ENCODE measurements at regions not wholly inside any gene's neighbourhood (a gene's known extent, or its start where the extent isn't known, plus 50 kb on each side); places are given as distances from the start of the nearest gene placed in this dataset.

DNA sequence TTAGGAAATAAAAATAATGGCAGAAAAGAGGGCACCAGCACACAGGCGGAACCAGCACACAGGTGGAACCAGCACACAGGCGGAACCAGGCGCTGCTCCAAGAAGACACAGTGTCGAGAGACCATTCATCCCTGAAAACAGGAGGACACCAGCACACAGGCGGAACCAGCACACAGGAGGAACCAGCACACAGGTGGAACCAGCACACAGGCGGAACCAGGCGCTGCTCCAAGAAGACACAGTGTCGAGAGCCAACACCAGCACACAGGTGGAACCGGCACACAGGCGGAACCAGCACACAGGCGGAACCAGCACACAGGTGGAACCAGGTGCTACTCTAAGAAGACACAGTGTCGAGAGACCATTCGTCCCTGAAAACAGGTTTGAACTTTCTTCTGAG, 115.5 kb upstream of the TMEM18 start:
- DNase-seq (ENCODE audit: low read depth) = no peak
- H3K4me3 ChIP-seq (ENCODE audit: control insufficient read depth, low read depth, low read length) = no peak overlapping the region
- TF ChIP-seq, protein P1, sequence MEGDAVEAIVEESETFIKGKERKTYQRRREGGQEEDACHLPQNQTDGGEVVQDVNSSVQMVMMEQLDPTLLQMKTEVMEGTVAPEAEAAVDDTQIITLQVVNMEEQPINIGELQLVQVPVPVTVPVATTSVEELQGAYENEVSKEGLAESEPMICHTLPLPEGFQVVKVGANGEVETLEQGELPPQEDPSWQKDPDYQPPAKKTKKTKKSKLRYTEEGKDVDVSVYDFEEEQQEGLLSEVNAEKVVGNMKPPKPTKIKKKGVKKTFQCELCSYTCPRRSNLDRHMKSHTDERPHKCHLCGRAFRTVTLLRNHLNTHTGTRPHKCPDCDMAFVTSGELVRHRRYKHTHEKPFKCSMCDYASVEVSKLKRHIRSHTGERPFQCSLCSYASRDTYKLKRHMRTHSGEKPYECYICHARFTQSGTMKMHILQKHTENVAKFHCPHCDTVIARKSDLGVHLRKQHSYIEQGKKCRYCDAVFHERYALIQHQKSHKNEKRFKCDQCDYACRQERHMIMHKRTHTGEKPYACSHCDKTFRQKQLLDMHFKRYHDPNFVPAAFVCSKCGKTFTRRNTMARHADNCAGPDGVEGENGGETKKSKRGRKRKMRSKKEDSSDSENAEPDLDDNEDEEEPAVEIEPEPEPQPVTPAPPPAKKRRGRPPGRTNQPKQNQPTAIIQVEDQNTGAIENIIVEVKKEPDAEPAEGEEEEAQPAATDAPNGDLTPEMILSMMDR (IDR thresholded peaks at IDR 0.05; ENCODE audit: control insufficient read depth, insufficient read depth, low read depth, low read length, missing control alignments) = no peak

DNA sequence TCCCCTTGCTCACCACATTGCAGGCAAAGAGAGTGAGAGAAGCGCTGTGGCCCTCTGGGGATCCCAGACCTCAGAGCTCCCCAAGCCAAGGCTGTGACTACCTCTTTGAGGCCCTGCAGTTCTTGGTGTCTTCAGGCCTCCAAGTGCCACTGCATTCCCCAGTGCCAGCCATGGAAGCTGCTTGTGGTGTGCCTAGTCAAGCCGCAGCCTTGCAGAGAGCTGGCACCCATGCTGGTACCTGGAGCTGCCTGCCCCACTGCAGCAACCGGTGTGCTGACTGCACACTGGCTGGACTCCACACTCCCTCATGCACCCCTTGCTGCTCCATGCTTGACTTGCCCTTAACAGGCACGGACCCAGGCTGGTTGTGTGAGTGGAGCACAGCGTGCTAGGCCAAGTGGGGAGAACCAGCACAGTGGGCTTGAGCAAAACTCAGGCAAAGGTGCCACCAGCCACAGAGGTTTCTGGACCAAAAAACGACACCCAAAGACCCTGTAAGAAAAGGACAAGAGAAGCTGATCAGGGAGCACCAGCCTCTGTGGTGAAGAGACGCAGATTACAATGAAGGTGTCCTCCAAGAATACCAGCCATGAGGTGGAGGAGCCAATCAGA, 113.5 kb upstream of the TMEM18 start:
- no peak for DNase-seq (ENCODE audit: low read depth)
- TF ChIP-seq, protein P1 (IDR thresholded peaks at IDR 0.05; ENCODE audit: control insufficient read depth, insufficient read depth, low read depth, low read length, missing control alignments) = no peak
- no peak overlapping the region for H3K4me3 ChIP-seq (ENCODE audit: control insufficient read depth, low read depth, low read length)

DNA sequence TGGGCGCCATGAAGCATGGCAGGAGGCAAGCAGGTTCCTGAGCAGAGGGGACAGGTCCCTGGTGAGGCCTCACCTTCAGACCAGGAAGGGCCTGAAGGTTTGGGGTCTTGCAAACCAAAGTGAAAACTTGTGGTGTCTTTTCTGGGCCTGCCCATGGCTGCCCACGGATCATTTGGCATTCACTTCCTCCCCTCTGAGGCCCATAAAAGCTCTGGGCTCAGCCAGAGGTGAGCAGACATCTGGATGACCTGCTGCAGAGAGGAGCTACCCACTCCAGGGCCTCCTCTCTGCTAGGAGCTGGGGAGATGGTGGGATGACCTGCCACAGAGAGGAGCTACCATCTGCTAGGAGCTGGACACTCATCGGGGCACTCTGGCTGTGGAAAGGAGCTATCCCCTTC, 112.9 kb upstream of the TMEM18 start:
- TF ChIP-seq, protein P1 (IDR thresholded peaks at IDR 0.05; ENCODE audit: control insufficient read depth, insufficient read depth, low read depth, low read length, missing control alignments) = no peak
- DNase-seq (ENCODE audit: low read depth) = no peak
- no peak overlapping the region for H3K4me3 ChIP-seq (ENCODE audit: control insufficient read depth, low read depth, low read length)

DNA sequence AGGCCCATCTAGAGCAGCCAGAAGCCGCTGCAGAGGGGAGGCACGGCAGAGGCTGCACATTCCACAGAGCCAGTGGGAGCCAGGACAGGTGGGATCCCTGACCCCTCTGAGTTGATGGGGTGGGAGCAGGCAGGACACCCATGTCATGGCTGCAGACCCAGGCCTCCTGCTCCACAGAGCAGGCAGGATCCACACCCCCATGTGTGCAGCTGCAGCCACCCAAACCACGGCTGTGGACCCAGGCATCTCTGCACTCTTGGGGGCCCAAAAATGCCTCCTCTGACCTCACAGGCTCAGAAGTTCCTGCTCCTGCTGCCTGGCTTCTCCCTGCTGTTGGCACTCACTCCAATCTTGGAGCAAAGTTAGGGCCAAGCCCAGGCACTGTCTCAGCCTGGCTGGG, 112.3 kb upstream of the TMEM18 start:
- no peak overlapping the region for H3K4me3 ChIP-seq (ENCODE audit: control insufficient read depth, low read depth, low read length)
- DNase-seq (ENCODE audit: low read depth) = no peak
- TF ChIP-seq, protein P1 (IDR thresholded peaks at IDR 0.05; ENCODE audit: control insufficient read depth, insufficient read depth, low read depth, low read length, missing control alignments) = no peak

DNA sequence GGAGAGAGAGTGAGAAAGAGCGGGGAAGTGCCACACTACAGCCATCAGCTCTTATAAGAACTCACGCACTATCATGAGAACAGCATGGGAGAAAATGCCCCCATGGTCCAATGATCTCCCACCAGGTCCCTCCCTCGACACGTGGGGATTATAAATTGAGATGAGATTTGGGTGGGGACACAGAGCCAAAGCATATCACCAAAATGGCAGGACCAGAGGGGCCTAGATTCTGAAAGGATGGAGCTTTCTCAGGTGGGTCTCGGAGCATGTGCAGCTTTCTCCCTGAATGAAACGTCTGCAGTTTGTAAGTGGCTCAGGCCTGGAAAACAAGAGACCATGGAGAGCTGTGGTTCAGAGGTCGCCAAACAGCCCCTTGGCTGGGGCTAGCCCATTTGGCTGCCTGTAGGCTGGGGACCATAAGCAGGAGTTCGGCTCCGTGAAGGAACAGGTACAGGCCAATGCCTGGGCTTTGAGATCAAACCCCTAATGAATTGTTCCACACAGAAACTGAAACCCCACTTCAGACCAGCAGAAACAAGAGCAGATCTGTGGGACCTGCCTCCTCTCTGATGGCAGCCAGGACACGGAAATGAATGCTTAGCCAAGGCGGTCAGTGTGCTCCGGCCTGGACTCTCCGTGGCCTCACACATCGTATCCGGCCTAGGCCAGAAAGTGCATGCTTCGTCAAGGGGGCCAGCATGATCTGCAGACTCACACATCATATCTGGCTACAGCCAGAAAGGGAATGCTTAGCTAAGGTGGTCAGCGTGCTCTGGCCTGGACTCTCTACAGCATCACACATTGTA, 111.2 kb upstream of the TMEM18 start:
- DNase-seq (ENCODE audit: low read depth) = no peak
- TF ChIP-seq, protein P1 (IDR thresholded peaks at IDR 0.05; ENCODE audit: control insufficient read depth, insufficient read depth, low read depth, low read length, missing control alignments) = no peak
- H3K4me3 ChIP-seq (ENCODE audit: control insufficient read depth, low read depth, low read length) = no peak overlapping the region

DNA sequence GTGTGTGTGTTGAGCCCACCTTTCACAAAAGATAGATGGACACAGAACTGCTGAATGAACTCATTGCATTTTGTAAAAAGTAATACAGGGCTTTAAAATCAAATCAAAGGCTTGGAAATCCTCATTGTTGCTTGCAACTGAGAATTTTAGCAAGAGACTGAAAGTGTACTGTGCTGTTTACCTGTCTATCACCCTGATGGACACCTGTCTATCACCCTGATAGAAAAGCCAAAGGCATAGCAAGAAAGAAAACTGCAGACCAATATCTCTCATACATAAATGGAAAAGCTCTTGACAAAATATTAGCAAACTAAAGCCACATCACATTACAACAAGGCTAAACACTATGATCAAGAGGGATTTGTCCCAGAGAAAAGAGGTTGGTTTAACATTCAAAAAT, 107.5 kb upstream of the TMEM18 start:
- no peak overlapping the region for H3K4me3 ChIP-seq (ENCODE audit: control insufficient read depth, low read depth, low read length)
- TF ChIP-seq, protein P1 (IDR thresholded peaks at IDR 0.05; ENCODE audit: control insufficient read depth, insufficient read depth, low read depth, low read length, missing control alignments) = no peak
- no peak for DNase-seq (ENCODE audit: low read depth)

Data from AG09309 (cell line).